H1 (cell line): ENCODE measurements at regions not wholly inside any gene's neighbourhood (a gene's known extent, or its start where the extent isn't known, plus 50 kb on each side); places are given as distances from the start of the nearest gene placed in this dataset.

ENCODE experiments used
- CHD7 ChIP-seq: fragments of 300-600 bp; sonication (generic); IDR thresholded peaks from 2 replicates; pipeline ENCODE4 v1.7.1; 2012; ENCODE audit warnings: low read length, moderate library complexity, mild to moderate bottlenecking, inconsistent platforms; ENCODE audit not compliant: insufficient replicate concordance
- EGR1 ChIP-seq: IDR thresholded peaks from 2 replicates; pipeline ENCODE4 v1.6.1; 2011; ENCODE audit warnings: low read depth, low read length, borderline replicate concordance
- EZH2 ChIP-seq: fragments of 200-600 bp; sonication (generic); IDR thresholded peaks from 2 replicates; pipeline ENCODE4 v1.7.1; 2012; ENCODE audit warnings: low read depth, mild to moderate bottlenecking, moderate library complexity, low read length, inconsistent platforms; ENCODE audit not compliant: severe bottlenecking
- GTF2F1 ChIP-seq: IDR thresholded peaks from 2 replicates; pipeline ENCODE4 v1.6.1; 2012; ENCODE audit warnings: low read depth, low read length, improper control_type of control experiment, borderline replicate concordance
- HDAC6 ChIP-seq: IDR thresholded peaks from one replicate; pipeline ENCODE4 v1.7.1; 2012; ENCODE audit warnings: low read depth, mild to moderate bottlenecking, inconsistent platforms, low read length, moderate library complexity
- PHF8 ChIP-seq: fragments of 200-600 bp; sonication (generic); conservative IDR thresholded peaks from 2 replicates; pipeline ENCODE4 v1.7.1; 2012; ENCODE audit warnings: low read depth, mild to moderate bottlenecking, inconsistent platforms, low read length, moderate library complexity
- POLR2A ChIP-seq, 2 experiments: IDR thresholded peaks; 1 replicate in 1 of 2; 2 replicates in 1 of 2; pipeline ENCODE4 v1.6.1; 2011; ENCODE audit warnings: low read depth in 2 of 2, low read length in 2 of 2, mild to moderate bottlenecking in 2 of 2; ENCODE audit errors: control extremely low read depth in 1 of 2
- POU5F1 ChIP-seq: IDR thresholded peaks from 2 replicates; pipeline ENCODE4 v1.6.1; 2011; ENCODE audit warnings: low read depth, mild to moderate bottlenecking, low read length, moderate library complexity
- RNF2 ChIP-seq: fragments of 200-900, 300-1000 bp; sonication (generic); IDR thresholded peaks from 2 replicates; pipeline ENCODE4 v1.7.1; 2016; ENCODE audit warnings: borderline replicate concordance, low read depth, mild to moderate bottlenecking, antibody characterized with exemption, low read length; ENCODE audit not compliant: poor library complexity, severe bottlenecking; ENCODE audit errors: missing control alignments
- SP1 ChIP-seq: IDR thresholded peaks from 2 replicates; pipeline ENCODE4 v1.6.1; 2011; ENCODE audit warnings: low read depth, low read length
- TAF7 ChIP-seq: optimal IDR thresholded peaks from 2 replicates; pipeline ENCODE3; 2011; ENCODE audit warnings: low read depth, mild to moderate bottlenecking, inconsistent platforms, low read length, moderate library complexity, borderline replicate concordance
- ZNF274 ChIP-seq: IDR thresholded peaks from 2 replicates; pipeline ENCODE4 v1.7.0; 2012; ENCODE audit warnings: low read length, borderline replicate concordance; ENCODE audit errors: extremely low read depth

GRCh38 chr6:4664911-4665310, 111.3 kb upstream of the CDYL start (continued):
- TF ChIP-seq CHD7 (no peak), GTF2F1 (no peak), POU5F1 (no peak), EGR1 (no peak), SP1 (no peak), RNF2 (no peak), POLR2A (IDR thresholded peaks at IDR 0.05; ENCODE audit: control extremely low read depth in 1 of 2, low read depth in 2 of 2, low read length in 2 of 2) (no peak), EZH2 (no peak), ZNF274 (no peak), TAF7 (no peak), HDAC6 (no peak), PHF8 (no peak)
